NCI-H345 treated with DMSO at 0.1 percent for 48 hours (cell line): ENCODE measurements at regions not wholly inside any gene's neighbourhood (a gene's known extent, or its start where the extent isn't known, plus 50 kb on each side); places are given as distances from the start of the nearest gene placed in this dataset.
"Not testable (repeated sequence)": the region's sequence is repeated elsewhere in the genome, so short reads cannot be mapped to it uniquely, and the experiment has no call there.

Experiments used
- DNase-seq: peaks from one replicate; lab custom pipeline; 2025; ENCODE audit not compliant: unreplicated experiment; lab: John Stamatoyannopoulos, UW

DNA sequence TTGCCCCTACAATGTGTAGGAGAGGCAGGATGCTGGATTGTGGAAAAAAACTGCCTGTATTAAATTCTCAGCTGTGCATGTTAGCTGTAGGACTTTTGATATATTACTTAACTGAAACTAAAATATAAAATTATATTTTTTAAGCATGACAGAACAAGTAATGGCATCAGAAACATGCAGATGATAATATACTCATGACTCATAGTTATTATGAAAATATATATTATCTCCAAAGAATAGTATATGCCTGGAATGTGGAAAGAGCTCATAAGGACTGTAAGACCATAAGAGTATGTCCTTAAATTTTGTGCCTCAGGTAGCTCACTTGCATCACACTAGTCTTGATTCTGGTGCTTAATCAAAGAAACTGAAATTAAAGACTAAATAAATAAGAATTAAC is 1100.6 kb downstream of the TECRL start:
- no peak for DNase-seq

DNA sequence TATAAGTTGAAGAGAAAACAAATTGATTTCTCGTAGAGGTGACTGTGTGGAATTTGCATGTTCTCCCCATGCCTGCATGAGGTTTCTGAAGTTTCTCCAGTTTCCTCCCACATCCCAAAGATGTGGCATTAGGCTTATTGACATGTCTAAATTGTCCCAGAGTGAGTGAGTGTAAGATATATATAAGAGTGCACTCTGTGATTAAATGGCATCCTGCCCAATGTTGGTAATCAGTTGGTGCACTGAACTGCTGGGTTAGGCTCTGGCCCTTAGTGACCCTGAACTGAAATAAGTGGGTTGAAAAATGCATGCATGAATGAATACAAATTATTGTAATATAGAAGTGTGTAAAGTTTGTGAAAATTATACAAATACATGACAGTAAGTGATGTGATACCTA is 1106.5 kb downstream of the TECRL start:
- DNase-seq = no peak

DNA sequence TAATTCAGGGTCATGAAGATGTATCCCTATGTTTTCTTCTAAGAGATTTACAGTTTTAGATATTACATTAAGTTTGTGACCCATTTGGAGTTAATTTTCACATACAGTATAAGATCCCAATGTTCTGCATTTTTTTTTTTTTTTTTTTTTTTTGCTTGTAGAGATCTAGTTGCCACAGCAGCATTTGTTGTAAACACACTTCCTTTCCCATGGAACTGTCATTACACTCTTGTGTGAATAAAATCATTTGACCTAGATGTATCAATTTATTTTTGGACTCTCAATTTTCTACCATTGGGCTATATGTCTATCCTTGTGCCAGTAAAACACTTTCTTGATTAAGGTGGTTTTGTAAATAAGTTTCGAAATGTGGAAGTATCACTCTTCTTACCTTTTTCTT is 1107.2 kb downstream of the TECRL start:
- DNase-seq = no peak

DNA sequence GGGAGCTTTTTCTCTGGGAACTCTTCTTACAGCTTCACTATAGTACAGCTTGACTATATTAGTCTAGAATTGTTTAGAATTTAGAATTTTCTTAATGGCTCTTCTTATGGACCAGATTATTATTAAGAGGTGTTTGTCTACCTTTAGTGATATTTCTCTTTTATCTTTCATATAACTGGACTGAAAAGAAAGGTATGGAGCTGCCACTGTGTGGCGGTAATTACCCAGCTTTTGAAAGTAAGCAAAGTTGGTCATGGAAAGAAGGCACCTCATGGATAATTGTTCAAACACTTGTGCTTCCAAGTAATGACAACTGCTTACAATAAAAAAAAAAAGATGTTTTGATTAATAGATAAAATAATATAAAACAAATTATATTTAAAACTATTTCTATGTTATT is 1112.5 kb downstream of the TECRL start:
- no peak for DNase-seq

DNA sequence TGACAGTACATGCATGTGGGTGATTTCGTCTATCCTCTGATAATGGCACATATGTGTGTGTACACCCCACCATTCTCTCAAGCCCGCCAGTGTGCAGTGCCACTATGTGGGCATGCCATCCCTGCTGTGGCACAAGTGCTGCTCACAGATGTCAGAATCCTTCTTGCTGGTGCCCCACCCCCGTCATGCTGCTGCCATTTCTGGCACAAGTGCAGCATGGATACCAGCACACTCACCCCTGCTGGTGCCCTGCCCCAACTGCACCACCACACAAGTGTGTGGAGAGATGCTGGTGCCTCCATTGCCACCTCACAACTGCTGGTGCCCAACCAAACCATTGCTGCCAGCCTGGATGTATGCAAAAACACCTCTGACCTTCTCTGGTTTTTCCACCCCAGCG is 1133.8 kb downstream of the TECRL start:
- DNase-seq = no peak

DNA sequence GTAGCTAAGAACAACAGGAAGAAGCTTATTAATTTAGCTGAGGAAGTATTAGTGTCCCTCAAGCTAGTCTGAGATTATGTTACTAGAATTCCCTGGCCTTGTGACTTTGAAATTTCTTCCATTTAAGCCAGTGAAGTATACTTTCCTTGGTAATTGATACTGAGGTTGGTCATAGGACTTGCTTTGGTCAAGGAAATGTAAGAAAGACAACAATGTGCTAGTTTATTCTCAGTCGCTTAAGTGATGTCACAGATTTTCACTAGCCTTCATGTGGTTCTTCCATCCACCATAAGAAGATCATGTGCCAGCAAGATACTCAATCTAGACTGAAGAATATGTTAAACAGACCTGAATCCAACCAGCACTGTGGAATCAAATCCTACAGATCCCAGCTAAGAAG is 1140.1 kb downstream of the TECRL start:
- DNase-seq = no peak

DNA sequence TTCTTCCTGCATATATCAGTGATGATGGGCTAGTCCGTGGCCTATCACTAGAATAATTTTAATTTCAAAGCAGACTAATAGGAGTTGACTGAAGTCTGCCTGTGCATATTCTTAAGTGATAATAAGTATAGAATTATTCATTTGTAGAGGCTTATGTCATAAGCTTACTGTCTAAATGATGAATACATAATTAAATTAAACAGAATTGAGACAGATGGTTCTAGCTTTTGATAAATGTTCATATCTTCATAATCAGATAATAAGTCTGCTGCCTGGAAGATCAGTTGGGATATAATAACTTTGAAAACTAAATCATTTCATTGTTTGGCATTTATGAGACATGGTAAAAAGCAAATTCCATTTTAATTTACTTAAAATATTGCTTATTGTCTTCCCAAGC is 1175.6 kb downstream of the TECRL start:
- no peak for DNase-seq

DNA sequence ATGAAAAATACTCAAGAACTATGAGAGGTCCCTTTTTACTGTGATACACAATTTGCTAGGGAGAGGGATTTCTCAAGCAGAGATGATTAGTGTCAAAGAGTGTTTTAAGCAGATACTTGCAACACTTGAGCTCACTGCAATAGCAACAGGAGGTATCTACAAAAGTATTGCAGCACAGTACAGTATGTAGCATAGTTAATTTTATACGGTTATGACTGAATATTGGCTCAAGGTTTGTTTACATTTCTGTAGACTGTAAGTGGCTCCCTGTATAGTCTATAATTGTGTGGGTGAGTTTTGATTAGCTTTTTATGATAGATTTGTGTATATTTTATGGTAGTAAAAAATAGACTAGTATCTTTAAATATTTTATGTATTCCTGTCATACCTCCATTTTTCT is 1177.2 kb downstream of the TECRL start:
- DNase-seq = no peak

DNA sequence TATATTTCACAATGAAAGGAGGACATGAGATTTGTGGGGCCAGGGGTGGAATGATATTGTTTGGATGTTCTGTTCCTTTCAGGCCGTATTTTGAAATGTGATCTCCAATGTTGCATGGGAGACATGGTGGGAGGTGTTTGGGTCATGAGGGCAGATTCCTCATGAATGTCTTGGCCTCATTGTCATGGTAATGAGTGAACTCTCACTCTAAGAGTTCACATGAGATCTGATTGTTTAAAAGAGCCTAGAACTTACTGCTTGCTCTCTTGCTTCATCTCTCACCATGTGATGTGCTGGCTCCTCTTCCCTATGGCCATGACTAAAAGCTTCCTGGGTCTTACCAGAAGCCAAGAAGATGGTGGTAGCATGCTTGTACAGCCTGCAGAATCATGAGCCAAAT is 1183.0 kb downstream of the TECRL start:
- DNase-seq = no peak

DNA sequence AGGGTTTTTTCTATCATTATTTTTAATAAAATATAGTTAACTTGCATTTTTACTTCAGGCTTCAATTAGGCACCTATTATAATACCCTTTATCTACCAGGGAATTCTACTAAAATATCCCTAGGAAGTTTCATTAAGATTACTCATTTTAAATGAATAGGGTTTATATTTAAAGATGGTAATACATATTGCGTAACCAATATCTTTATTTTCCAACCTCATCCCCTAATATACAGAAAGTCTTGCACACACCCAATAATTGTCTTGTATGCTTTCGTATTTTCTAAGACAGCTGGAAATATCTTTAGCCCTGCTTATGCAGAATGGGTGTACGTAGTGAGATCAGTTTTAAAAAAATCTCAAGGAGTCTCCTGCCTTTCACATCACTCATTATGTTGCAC is 1186.8 kb downstream of the TECRL start:
- DNase-seq = no peak

DNA sequence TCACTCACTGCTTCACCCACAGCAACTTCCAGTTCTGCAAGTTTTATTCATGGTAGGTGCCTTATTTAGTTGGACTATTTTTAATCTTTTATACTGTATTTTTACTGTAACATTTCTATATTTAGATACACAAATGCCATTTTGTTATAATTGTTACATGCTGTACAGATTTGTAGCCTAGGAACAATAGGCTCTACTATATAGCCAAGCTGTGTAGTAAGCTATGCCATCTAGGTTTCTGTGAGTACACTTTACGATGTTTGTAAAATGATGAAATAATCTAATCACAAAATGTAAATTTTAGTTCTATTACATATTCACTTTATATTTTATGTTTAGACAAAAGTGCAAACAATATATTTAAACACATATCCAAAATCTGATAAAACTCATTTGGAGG is 1187.8 kb downstream of the TECRL start:
- no peak for DNase-seq

DNA sequence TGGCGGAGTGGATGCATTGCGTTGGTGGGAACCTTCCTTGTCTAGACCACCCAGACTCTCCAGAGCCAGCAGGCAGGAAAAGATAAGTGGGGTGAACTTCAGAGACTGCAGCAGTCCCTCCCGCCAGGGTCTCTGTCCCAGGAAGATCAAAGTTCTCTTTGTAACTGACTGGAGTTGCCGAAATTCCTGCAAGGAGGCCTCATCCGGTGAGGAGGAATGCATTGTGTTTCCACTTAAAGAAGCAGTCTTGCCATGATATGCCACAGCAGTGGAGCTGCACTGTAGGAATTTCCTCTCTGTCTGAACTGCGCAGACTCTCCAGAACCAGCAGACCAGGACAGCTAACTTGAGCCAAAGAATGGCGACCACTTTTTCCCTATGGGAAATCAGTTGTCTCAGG is 1190.4 kb downstream of the TECRL start:
- DNase-seq = no peak

DNA sequence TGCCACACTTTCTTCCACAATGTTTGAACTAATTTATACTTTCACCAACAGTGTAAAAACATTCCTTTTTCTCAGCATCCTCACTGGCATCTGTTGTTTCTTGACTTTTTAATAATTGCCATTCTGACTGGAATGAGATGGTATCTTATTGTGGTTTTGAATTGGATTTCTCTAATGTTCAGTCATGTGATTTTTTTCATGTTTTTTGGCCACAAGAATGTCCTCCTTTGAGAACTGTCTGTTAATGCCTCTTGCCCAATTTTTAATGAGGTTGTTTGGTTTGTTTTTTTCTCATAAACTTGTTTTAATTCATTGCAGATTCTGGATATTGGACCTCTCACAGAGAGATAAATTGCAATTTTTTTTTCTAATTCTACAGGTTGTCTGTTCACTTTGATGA is 1195.2 kb downstream of the TECRL start:
- no peak for DNase-seq

DNA sequence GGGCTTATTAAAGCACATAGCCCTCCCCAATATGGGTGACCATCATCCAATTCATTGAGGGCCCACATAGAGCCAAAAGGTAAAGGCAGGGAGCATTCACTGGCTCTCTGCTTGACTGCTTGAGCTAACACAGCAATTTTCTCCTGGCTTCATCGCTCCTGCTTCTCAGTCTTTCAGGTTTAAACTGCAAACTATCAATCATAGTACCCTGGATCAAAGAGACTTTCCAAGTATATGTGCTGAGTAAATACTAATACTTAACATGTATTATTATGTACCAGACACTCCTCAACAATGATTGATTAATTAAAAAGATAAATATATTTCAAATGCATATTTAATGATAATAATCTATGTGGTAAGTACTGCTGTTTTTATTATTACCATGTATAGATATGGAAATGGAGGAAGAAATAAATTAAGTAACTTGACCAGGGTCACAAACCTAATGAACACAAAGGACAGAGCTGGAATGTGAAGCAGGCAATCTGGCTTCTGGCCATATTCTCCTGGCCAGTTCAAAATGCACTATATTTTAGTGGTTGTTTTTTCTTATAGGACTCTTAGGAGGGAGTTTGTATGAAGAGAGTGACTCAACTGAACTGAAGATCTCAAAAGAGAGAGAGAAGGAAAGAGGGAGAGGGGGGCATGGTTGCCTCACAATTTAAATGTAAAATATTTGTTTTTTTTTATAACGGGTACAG is 1197.3 kb downstream of the TECRL start:
- DNase-seq = no peak

DNA sequence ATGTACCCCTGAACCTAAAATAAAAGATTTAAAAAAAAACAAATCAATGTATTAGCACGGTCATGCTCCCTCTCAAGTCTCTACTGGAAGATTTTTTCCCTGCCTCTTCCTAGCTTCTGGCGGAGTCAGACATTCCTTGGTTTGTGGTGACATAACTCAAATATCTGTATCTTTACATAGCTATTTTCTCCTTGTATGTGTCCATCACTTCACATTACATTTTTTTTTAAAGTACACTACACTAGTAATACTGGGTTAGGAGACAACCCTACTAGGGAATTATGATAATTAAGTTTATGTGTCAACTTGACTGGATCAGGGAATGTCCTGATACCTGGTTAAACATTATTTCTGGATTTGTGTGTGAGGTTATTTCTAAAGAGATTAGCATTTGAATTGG is 1197.9 kb downstream of the TECRL start:
- DNase-seq = no peak

DNA sequence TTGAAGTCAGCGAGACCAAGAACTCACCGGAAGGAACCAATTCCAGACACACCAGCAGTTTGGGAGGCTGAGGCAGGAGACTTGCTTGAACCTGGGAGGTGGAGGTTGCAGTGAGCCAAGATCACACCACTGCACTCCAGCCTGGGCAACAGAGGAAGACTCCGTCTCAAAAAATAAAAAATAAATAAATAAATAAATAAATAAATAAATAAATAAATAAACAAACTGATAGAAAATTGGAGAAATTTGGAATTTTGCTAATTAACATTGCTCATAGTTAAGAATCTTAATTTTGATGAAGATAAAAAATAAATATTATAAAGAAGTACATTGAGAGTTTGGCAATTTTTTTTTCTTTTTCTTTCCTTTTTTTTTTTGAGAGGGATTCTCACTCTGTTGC is 1216.2 kb downstream of the TECRL start:
- DNase-seq = not testable (repeated sequence)

DNA sequence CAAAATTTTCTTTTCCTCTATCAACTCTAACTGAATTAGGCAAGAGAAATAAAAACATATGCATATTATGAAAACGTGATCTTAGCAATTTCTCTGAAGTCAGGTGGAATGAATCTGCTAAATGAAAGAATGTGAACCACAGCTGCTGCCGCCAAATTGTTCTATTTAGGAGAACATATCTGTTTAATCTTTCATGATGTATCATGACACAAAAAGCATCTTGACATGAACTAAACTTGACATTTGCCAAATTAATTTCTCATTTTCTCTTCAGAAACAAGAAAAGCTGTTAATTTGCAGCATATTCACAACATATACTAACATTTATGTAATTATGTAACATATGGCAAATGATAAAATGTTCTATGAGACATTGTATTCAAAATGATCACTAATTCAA is 1237.9 kb downstream of the TECRL start:
- DNase-seq = no peak

DNA sequence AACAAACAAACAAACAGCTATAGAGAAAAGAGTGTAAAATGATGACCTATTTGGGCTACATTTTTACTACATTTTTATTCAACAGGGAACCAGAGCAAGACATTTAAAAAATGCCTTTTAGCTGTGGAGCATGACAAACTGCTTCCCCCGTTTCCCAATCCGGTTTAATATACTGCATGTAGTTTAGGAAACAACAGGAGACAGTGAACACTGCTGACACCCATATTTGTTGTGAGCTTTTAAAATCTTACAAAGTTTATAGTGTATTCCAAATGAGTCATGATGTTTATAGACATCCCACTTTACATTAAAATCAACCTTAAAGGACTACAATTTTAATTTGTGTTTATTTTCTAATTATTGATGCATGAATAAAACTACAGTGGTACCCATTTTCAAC is 1238.3 kb downstream of the TECRL start:
- no peak for DNase-seq

DNA sequence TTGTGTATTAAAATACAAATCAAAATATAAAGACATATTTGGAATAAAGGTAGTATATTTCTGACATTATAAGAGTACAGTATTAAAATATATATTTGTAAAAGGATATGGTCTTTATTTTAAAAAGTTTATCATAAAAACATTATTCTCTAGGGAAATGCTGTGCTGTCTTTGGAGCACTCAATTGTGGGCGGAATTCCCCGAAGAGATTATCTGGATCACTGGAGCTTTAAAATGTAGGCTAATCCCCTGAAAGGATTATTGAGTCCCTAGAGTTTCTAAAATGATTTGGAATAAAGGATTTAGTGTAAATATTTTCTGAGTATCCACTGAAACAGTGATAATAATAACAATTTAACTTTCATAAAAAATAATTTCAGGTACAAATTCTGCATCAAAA is 1239.4 kb downstream of the TECRL start:
- DNase-seq = no peak

DNA sequence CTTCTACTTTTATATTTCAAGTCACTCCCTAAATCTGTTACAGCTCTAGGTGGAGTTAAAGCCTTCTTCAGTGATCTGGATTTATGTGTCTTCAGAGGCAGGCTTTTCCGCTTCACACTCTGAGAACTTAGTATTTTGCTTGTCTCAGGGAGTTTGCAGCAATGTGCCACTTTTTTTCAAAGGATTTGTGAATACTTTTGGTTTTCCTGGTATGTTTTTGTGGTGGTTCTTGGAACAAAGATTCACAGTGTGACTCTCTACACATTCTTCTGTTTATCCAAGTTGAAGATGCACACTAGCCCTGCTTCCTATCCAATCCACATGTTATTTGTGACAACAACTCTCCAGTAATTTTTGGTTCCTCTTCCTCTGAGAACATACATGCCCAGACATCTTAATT is 1253.7 kb downstream of the TECRL start:
- DNase-seq = no peak

DNA sequence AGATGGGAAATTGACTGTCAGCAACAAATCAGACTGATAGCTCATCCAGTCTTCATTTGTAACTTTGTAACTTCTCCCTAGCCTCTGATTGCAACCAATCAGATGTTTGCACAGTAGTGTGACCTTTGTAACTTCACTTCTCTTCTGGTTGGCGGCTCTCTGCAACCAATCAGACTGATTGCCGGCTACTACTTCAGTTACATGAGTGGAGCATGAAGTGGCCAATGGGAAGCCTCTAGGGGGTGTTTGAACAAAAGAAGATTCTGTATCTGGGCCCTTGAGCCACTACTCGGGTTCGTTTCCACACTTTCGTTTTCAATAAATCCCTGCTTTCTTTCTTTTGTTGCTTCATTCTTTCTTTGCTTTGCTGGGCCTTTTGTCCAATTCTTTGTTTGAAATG is 1285.8 kb downstream of the TECRL start:
- no peak for DNase-seq

DNA sequence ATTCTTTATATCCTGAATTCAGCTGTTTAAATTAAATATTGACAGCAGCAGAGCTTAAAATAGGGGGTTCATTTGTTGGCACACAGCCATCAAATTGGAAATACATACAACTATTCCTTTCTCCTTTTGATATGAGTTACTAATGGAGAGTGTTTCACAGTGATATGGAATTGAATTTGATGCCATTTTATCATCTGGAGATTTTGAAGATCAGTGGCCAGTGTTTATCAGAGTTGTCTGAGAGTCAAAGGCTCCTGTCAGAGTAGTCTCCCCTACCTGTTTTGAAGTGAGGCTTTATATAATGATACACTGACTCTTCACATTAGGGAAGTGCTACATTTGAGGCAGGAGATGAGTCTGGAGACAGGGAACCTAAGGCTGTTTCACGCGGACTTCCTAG is 1286.3 kb downstream of the TECRL start:
- DNase-seq = no peak

DNA sequence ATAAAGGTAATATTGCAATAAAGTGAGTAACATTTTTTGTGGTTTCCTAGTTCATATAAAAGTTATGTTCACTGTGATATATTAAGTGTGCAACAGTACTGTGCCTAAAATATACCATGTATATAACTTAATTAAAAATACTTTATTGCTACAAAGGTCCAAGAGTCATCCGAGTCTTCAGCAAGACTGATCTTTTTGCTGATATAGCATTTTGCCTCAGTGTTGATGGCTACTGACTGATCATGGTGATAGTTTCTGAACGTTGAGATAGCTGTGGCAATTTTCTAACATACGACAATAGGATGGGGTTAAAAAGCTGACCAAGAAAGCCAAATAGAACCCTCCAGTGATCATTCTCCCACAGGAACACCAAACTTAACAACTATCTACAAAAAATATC is 1302.7 kb downstream of the TECRL start:
- DNase-seq = no peak

DNA sequence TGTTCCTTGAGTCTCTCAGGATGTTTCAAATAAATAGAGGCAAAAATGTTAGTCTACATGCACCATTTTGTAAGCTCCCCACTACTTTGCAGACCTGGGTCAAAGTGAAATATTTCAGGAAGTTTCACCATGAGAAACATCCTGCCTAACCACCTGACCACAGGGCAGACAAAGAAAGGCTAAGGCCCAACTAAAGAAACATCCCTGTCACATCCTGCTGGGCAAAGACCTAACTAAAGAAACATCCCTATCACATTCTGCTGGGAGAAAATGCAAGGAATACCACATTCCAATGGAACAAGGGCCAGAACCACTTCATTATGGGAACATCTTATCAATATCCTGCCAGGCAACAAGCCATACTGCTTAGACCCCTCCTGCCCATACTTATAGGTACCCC is 1303.4 kb downstream of the TECRL start:
- DNase-seq = no peak
